Thyroid gland (tissue), 4 donors: ENCODE measurements at regions not wholly inside any gene's neighbourhood (a gene's known extent, or its start where the extent isn't known, plus 50 kb on each side); places are given as distances from the start of the nearest gene placed in this dataset.

Source experiments
- DNase-seq, 2 donors: peaks; one replicate each; pipeline ENCODE4 v3.0.0-alpha.2; 2019
- H3K27ac ChIP-seq, 3 donors: fragments of 200-600 bp; sonication (generic); 1 replicate in 2 of 3; 2 replicates in 1 of 3; pipeline ENCODE4 v1.5.1; 2016 to 2019; ENCODE audit warnings: mild to moderate bottlenecking in 1 of 3, moderate library complexity in 1 of 3
- H3K27me3 ChIP-seq: fragments of 200-600 bp; sonication (generic); one replicate; pipeline ENCODE4 v1.5.1; 2019
- H3K36me3 ChIP-seq, 2 donors: fragments of 200-600 bp; sonication (generic); one replicate each; pipeline ENCODE4 v1.5.1; 2016 to 2019
- H3K4me1 ChIP-seq, 2 donors: fragments of 200-600 bp; sonication (generic); one replicate each; pipeline ENCODE4 v1.5.1; 2017 to 2019
- H3K4me3 ChIP-seq, 3 donors: fragments of 200-600 bp; sonication (generic); replicated peaks in 1 of 3; 1 replicate in 2 of 3; 2 replicates in 1 of 3; pipeline ENCODE4 v1.5.1; 2016; ENCODE audit warnings: mild to moderate bottlenecking in 1 of 3
- H3K9me3 ChIP-seq: fragments of 200-600 bp; sonication (generic); one replicate; pipeline ENCODE4 v1.5.1; 2017
- CTCF ChIP-seq, 6 experiments: fragments of 200-600 bp in 3 of 6; fragments of 450-650 bp in 3 of 6; sonication (generic) in 3 of 6; IDR thresholded peaks; one replicate each; pipeline ENCODE4 v1.5.1; 2016 to 2019; ENCODE audit warnings: antibody characterized with exemption in 6 of 6, mild to moderate bottlenecking in 2 of 6, inconsistent platforms in 1 of 6, moderate library complexity in 1 of 6
- POLR2A ChIP-seq, 2 donors: fragments of 450-650 bp; IDR thresholded peaks; one replicate each; pipeline ENCODE4 v1.6.1; 2017; ENCODE audit warnings: antibody characterized with exemption in 2 of 2, mild to moderate bottlenecking in 2 of 2, moderate library complexity in 1 of 2
- WGBS, 2 donors: methylation state at CpG; one replicate each; pipeline ENCODE4 v1.1.5; 2017; 5-methylcytosine and 5-hydroxymethylcytosine counted together
- intact Hi-C: fragments of 100-400 bp; cut with DNase I; formaldehyde crosslinking; loops from one replicate; pipeline ENCODE4 v1.15.1; 2023

- intact Hi-C loops = no loop called here
- no peak for DNase-seq
- Histone ChIP-seq H3K4me3 (no peak overlapping the region), H3K27ac (no peak overlapping the region), H3K4me1 (no peaks in the 10 kb centered on the region), H3K9me3 (no peaks in the 10 kb centered on the region), H3K36me3 (no peaks in the 10 kb centered on the region), H3K27me3 (no peaks in the 10 kb centered on the region)
- no peak for TF ChIP-seq CTCF (IDR thresholded peaks at IDR 0.05)
- no peak for TF ChIP-seq POLR2A (IDR thresholded peaks at IDR 0.05)
- 74 to 82% methylated on average over 1 of the region's 1 CpG for WGBS, 2 donors
Measured at GRCh38 chr5:45799388-45799787, 103.2 kb upstream of the HCN1 start.

GRCh38 chr5:45796959-45797553, 100.9 kb upstream of the HCN1 start:
- H3K27ac ChIP-seq = no peak overlapping the region
- no peak for DNase-seq
- TF ChIP-seq POLR2A (IDR thresholded peaks at IDR 0.05) = no peak
- no peak for TF ChIP-seq CTCF (IDR thresholded peaks at IDR 0.05)
- no peaks in the 10 kb centered on the region for H3K4me1 ChIP-seq
- intact Hi-C loops = no loop called here
- H3K4me3 ChIP-seq = no peak overlapping the region
- no peaks in the 10 kb centered on the region for H3K9me3 ChIP-seq
- WGBS, 2 donors = 61 to 69% methylated on average over 1 of the region's 1 CpG
- H3K36me3 ChIP-seq = no peaks in the 10 kb centered on the region
- H3K27me3 ChIP-seq = no peaks in the 10 kb centered on the region

GRCh38 chr5:45795458-45795857, 99.3 kb upstream of the HCN1 start:
- Histone ChIP-seq H3K4me3 (no peak overlapping the region), H3K27ac (no peak overlapping the region), H3K4me1 (no peaks in the 10 kb centered on the region), H3K9me3 (no peaks in the 10 kb centered on the region), H3K27me3 (no peaks in the 10 kb centered on the region), H3K36me3 (no peaks in the 10 kb centered on the region)
- DNase-seq = no peak
- intact Hi-C loops = no loop called here
- 61 to 62% methylated on average over 1 of the region's 1 CpG for WGBS, 2 donors
- no peak for TF ChIP-seq POLR2A (IDR thresholded peaks at IDR 0.05)
- no peak for TF ChIP-seq CTCF (IDR thresholded peaks at IDR 0.05)

- WGBS, 2 donors = 78 to 82% methylated on average over 9 of the region's 9 CpGs
- intact Hi-C loops = no loop called here
- TF ChIP-seq POLR2A (IDR thresholded peaks at IDR 0.05) = no peak
- no peak for TF ChIP-seq CTCF (IDR thresholded peaks at IDR 0.05)
- Histone ChIP-seq H3K27me3 (no peaks in the 10 kb centered on the region), H3K27ac (no peak overlapping the region), H3K4me3 (no peak overlapping the region), H3K4me1 (no peaks in the 10 kb centered on the region), H3K9me3 (no peaks in the 10 kb centered on the region), H3K36me3 (no peaks in the 10 kb centered on the region)
- DNase-seq = no peak
Measured at GRCh38 chr5:45793638-45794532, 97.7 kb upstream of the HCN1 start.
